ENCODE measurements at regions not wholly inside any gene's neighbourhood (a gene's known extent, or its start where the extent isn't known, plus 50 kb on each side); places are given as distances from the start of the nearest gene placed in this dataset.

GRCh38 chr2:176732780-176733179 lies 463.5 kb downstream of the MTX2 start:
- no peak for DNase-seq (ENCODE audit: low read depth)

- no peak for DNase-seq (ENCODE audit: low read depth)
These were observed 464.6 kb downstream of the MTX2 start for GRCh38 chr2:176733698-176734430.

- no peak for DNase-seq (ENCODE audit: low read depth)
These were observed 465.6 kb downstream of the MTX2 start for GRCh38 chr2:176734868-176735267.

- DNase-seq (ENCODE audit: low read depth) = no peak
These were observed 470.3 kb upstream of the HNRNPA3 start for GRCh38 chr2:176742271-176742670.

- no peak for DNase-seq (ENCODE audit: low read depth)
These were observed 468.9 kb upstream of the HNRNPA3 start for GRCh38 chr2:176743671-176744070.

- no peak for DNase-seq (ENCODE audit: low read depth)
These were observed 468.4 kb upstream of the HNRNPA3 start for GRCh38 chr2:176744146-176744545.

GRCh38 chr2:176745543-176746200 lies 466.9 kb upstream of the HNRNPA3 start:
- DNase-seq (ENCODE audit: low read depth) = no peak

- DNase-seq (ENCODE audit: low read depth) = no peak
These were observed 466.2 kb upstream of the HNRNPA3 start for GRCh38 chr2:176746411-176746810.

GRCh38 chr2:176747506-176747905 lies 465.1 kb upstream of the HNRNPA3 start:
- DNase-seq (ENCODE audit: low read depth) = no peak

GRCh38 chr2:176747928-176748327 lies 464.7 kb upstream of the HNRNPA3 start:
- no peak for DNase-seq (ENCODE audit: low read depth)

- DNase-seq (ENCODE audit: low read depth) = no peak
These were observed 463.9 kb upstream of the HNRNPA3 start for GRCh38 chr2:176748662-176749061.

GRCh38 chr2:176751314-176752227 lies 461.0 kb upstream of the HNRNPA3 start:
- DNase-seq (ENCODE audit: low read depth) = no peak

GRCh38 chr2:176752295-176752694 lies 460.3 kb upstream of the HNRNPA3 start:
- no peak for DNase-seq (ENCODE audit: low read depth)

- DNase-seq (ENCODE audit: low read depth) = no peak
These were observed 459.4 kb upstream of the HNRNPA3 start for GRCh38 chr2:176753205-176753604.

GRCh38 chr2:176753752-176754474 lies 458.7 kb upstream of the HNRNPA3 start:
- DNase-seq (ENCODE audit: low read depth) = no peak

GRCh38 chr2:176755537-176756135 lies 457.0 kb upstream of the HNRNPA3 start:
- DNase-seq (ENCODE audit: low read depth) = no peak

- no peak for DNase-seq (ENCODE audit: low read depth)
These were observed 454.2 kb upstream of the HNRNPA3 start for GRCh38 chr2:176758426-176758825.

GRCh38 chr2:176760439-176760838 lies 452.2 kb upstream of the HNRNPA3 start:
- no peak for DNase-seq (ENCODE audit: low read depth)

GRCh38 chr2:176763130-176763529 lies 449.5 kb upstream of the HNRNPA3 start:
- DNase-seq (ENCODE audit: low read depth) = no peak

GRCh38 chr2:176763851-176764404 lies 448.7 kb upstream of the HNRNPA3 start:
- DNase-seq (ENCODE audit: low read depth) = no peak

GRCh38 chr2:176764921-176765320 lies 447.7 kb upstream of the HNRNPA3 start:
- no peak for DNase-seq (ENCODE audit: low read depth)

Data from stimulated activated CD8-positive, alpha-beta memory T cell treated with anti-CD3 and anti-CD28 coated beads, Interleukin-12 subunit alpha, Interleukin-12 subunit beta, amount 100 ng/mL, for 1 hour (primary cell).